NCI-H345 (cell line): ENCODE measurements at regions not wholly inside any gene's neighbourhood (a gene's known extent, or its start where the extent isn't known, plus 50 kb on each side); places are given as distances from the start of the nearest gene placed in this dataset.
"Not testable (repeated sequence)": the region's sequence is repeated elsewhere in the genome, so short reads cannot be mapped to it uniquely, and the experiment has no call there.

ENCODE experiments used
- DNase-seq: peaks from one replicate; lab custom pipeline; 2025; lab: John Stamatoyannopoulos, UW

GRCh38 chr1:185435696-185436379 is 118.8 kb upstream of the IVNS1ABP start:
- no peak for DNase-seq

GRCh38 chr1:185434721-185435120 is 117.7 kb upstream of the IVNS1ABP start:
- no peak for DNase-seq

GRCh38 chr1:185433667-185434066 is 116.6 kb upstream of the IVNS1ABP start:
- DNase-seq = no peak

GRCh38 chr1:185432948-185433347 is 115.9 kb upstream of the IVNS1ABP start:
- DNase-seq = no peak

GRCh38 chr1:185431612-185432011 is 114.6 kb upstream of the IVNS1ABP start:
- no peak for DNase-seq

GRCh38 chr1:185429668-185430067 is 112.6 kb upstream of the IVNS1ABP start:
- not testable (repeated sequence) for DNase-seq

- DNase-seq = no peak
These were observed 110.7 kb upstream of the IVNS1ABP start for GRCh38 chr1:185427776-185428175.

GRCh38 chr1:185427264-185427663 is 110.2 kb upstream of the IVNS1ABP start:
- DNase-seq = no peak

- no peak for DNase-seq
These were observed 109.8 kb upstream of the IVNS1ABP start for GRCh38 chr1:185426848-185427247.

- DNase-seq = no peak
These were observed 108.1 kb upstream of the IVNS1ABP start for GRCh38 chr1:185425163-185425562.

GRCh38 chr1:185421485-185422107 is 104.6 kb upstream of the IVNS1ABP start:
- DNase-seq = no peak

- DNase-seq = no peak
These were observed 103.6 kb upstream of the IVNS1ABP start for GRCh38 chr1:185420588-185421081.

GRCh38 chr1:185419718-185420117 is 102.7 kb upstream of the IVNS1ABP start:
- DNase-seq = no peak

- DNase-seq = no peak
These were observed 101.4 kb upstream of the IVNS1ABP start for GRCh38 chr1:185418472-185418871.

- no peak for DNase-seq
These were observed 95.5 kb upstream of the IVNS1ABP start for GRCh38 chr1:185412385-185413087.

GRCh38 chr1:185409763-185410528 is 92.9 kb upstream of the IVNS1ABP start:
- no peak for DNase-seq

- DNase-seq = no peak
These were observed 92.3 kb upstream of the IVNS1ABP start for GRCh38 chr1:185409345-185409744.

- DNase-seq = no peak
These were observed 91.7 kb upstream of the IVNS1ABP start for GRCh38 chr1:185408700-185409270.

- no peak for DNase-seq
These were observed 89.6 kb upstream of the IVNS1ABP start for GRCh38 chr1:185406691-185407009.

- DNase-seq = no peak
These were observed 89.1 kb upstream of the IVNS1ABP start for GRCh38 chr1:185406006-185406690.

- DNase-seq = no peak
These were observed 88.0 kb upstream of the IVNS1ABP start for GRCh38 chr1:185404907-185405568.
